ENCODE measurements at regions not wholly inside any gene's neighbourhood (a gene's known extent, or its start where the extent isn't known, plus 50 kb on each side); places are given as distances from the start of the nearest gene placed in this dataset.

GRCh38 chr16:52386694-52387093 is 160.2 kb downstream of the TOX3 start:
- Histone ChIP-seq H3K9ac (ENCODE audit: low read depth, low read length) (no peak overlapping the region), H4K91ac (ENCODE audit: insufficient read depth, low read depth, low read length) (no peak overlapping the region), H3K27ac (ENCODE audit: insufficient read depth, low read length) (no peak overlapping the region), H3K36me3 (ENCODE audit: control insufficient read depth, insufficient read depth, low read length) (no peaks in the 10 kb centered on the region), H4K20me1 (ENCODE audit: insufficient read depth, low read length) (no peaks in the 10 kb centered on the region), H3K79me1 (ENCODE audit: low read depth in 1 of 2, low read length in 2 of 2) (no peaks in the 10 kb centered on the region), H3K23ac (ENCODE audit: low read depth, low read length) (no peak overlapping the region), H3K4me2 (ENCODE audit: low read depth, low read length) (no peak overlapping the region), H3K4me1 (ENCODE audit: control insufficient read depth, insufficient read depth, low read length) (no peaks in the 10 kb centered on the region), H4K8ac (ENCODE audit: low read depth in 2 of 2, low read length in 2 of 2) (no peak overlapping the region), H3K4ac (ENCODE audit: low read depth, low read length) (no peak overlapping the region), H2BK120ac (ENCODE audit: low read depth, low read length) (no peak overlapping the region), H2BK20ac (ENCODE audit: low read depth, low read length) (no peak overlapping the region), H3K9me3 (ENCODE audit: control insufficient read depth, insufficient read depth, low read length) (peaks cover 7% of the 10 kb centered on the region; the same call in 1 of the 2 replicates), H3K9me1 (ENCODE audit: insufficient read depth, low read length) (no peaks in the 10 kb centered on the region), H2AFZ (replicated peaks; ENCODE audit: low read length, poor library complexity) (no peak overlapping the region), H3K18ac (ENCODE audit: low read depth, low read length) (no peak overlapping the region), H3K14ac (replicated peaks; ENCODE audit: low read depth, low read length) (no peak overlapping the region), H3K4me3 (ENCODE audit: insufficient read depth, low read depth, low read length) (no peak overlapping the region), H4K5ac (ENCODE audit: low read depth, low read length) (no peak overlapping the region), H2AK5ac (ENCODE audit: low read depth, low read length) (no peak overlapping the region), H3K27me3 (ENCODE audit: control insufficient read depth, insufficient read depth, low read length) (no peaks in the 10 kb centered on the region), H3K56ac (ENCODE audit: extremely low read depth, insufficient read depth, low read length) (no peak overlapping the region), H2AK9ac (replicated peaks; ENCODE audit: low read depth, low read length, poor library complexity) (no peak overlapping the region), H2BK5ac (ENCODE audit: low read depth, low read length, poor library complexity, severe bottlenecking) (no peak overlapping the region), H2BK15ac (ENCODE audit: low read depth, low read length) (no peak overlapping the region)
- no TSS peak for BruUV-seq (replicated peaks)
- intact Hi-C loops (cut with micrococcal nuclease) = no loop called here
- no CpG with 5 or more reads among the region's 3 CpGs for WGBS, 2 experiments (ENCODE audit: extremely low coverage in 2 of 2, insufficient read length in 1 of 2)
- CTCF ChIA-PET = no interaction called here
- no peak for TF ChIP-seq ELK1 (IDR thresholded peaks at IDR 0.05; ENCODE audit: borderline replicate concordance, low read depth, low read length)
- no peak for TF ChIP-seq MAFK (IDR thresholded peaks at IDR 0.05; ENCODE audit: low read depth, low read length)
- no peak for TF ChIP-seq FOS (IDR thresholded peaks at IDR 0.05; ENCODE audit: low read depth, low read length)
- TF ChIP-seq RAD21 (IDR thresholded peaks at IDR 0.05; ENCODE audit: low read length) = no peak
- TF ChIP-seq USF2 (IDR thresholded peaks at IDR 0.05; ENCODE audit: low read depth, low read length) = no peak
- no peak for TF ChIP-seq RCOR1 (IDR thresholded peaks at IDR 0.05; ENCODE audit: insufficient replicate concordance, low read length)
- TF ChIP-seq MAZ (IDR thresholded peaks at IDR 0.05; ENCODE audit: borderline replicate concordance, low read depth, low read length) = no peak
- no peak for TF ChIP-seq MXI1 (IDR thresholded peaks at IDR 0.05; ENCODE audit: borderline replicate concordance, low read depth, low read length)
- no peak for TF ChIP-seq CTCF (conservative IDR thresholded peaks at IDR 0.05; ENCODE audit: low read depth, low read length)
- TF ChIP-seq BHLHE40 (IDR thresholded peaks at IDR 0.05; ENCODE audit: low read depth, low read length) = no peak
- TF ChIP-seq RFX5 (IDR thresholded peaks at IDR 0.05; ENCODE audit: low read depth, low read length) = no peak
- TF ChIP-seq CHD1 (IDR thresholded peaks at IDR 0.05; ENCODE audit: low read depth, low read length) = no peak
- TF ChIP-seq SMC3 (IDR thresholded peaks at IDR 0.05; ENCODE audit: low read depth, low read length) = no peak
- no peak for TF ChIP-seq CEBPB (IDR thresholded peaks at IDR 0.05; ENCODE audit: low read depth, low read length)
- TF ChIP-seq POLR2A (IDR thresholded peaks at IDR 0.05; ENCODE audit: low read depth, low read length) = no peak
- TF ChIP-seq NFE2L2 (IDR thresholded peaks at IDR 0.05; ENCODE audit: low read depth, low read length) = no peak
- DNase-seq (no peak), ATAC-seq (ENCODE audit: low read depth) (no peak)
- in situ Hi-C loops (cut with MboI; ENCODE audit: low sequenced_read_pairs) = no loop called here
- dilution Hi-C loops (cut with HindIII; ENCODE audit: low sequenced_read_pairs, unreplicated experiment) = no loop called here
- POLR2A ChIA-PET (ENCODE audit: unreplicated experiment) = no interaction called here

Data from IMR-90 (cell line).